ENCODE measurements at regions not wholly inside any gene's neighbourhood (a gene's known extent, or its start where the extent isn't known, plus 50 kb on each side); places are given as distances from the start of the nearest gene placed in this dataset.
A peak's percentile ranks its signal among the peaks of the same experiment; 100 is the strongest.

DNA sequence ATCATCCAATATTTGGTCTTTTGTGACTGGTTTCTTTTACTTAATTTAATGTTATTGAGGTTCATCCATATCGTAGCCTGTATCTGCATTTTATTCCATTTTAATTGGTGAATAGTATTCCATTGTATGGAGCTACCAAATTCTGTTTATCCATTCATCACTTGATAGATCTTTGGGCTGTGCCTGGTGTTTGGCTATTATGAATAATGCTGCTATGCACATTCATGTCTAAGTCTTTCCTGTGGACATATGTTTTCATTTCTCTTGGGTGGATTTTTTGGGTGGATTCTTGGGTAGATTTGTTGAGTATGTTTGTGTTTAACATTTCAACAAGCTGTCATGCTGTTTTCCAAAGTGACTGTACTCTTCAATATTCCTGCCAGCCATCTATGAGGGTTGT, 52.5 kb upstream of the NEDD4L start:
- no peak for DNase-seq

DNA sequence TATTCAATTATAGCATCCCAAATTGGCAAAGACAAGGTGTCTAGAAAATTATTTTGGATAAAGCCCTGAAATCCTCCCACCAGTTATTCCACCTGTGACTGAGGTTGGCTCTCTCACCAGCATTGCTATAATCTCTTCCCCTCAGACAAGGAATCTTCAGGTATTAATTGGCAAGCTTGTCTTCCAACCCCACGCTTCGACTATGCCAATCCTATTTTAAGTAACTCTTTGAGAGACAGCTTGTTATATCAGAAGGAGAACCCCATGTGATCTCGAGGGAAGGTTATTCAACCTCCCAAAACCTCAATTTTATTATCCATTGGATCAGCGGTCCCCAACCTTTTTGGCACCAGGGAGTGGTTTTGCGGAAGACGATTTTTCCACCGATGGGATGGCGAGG, 54.5 kb upstream of the NEDD4L start:
- no peak for DNase-seq

GRCh38 chr18:57984490-57985115, 59.4 kb upstream of the NEDD4L start:
- DNase-seq: no peak

DNA sequence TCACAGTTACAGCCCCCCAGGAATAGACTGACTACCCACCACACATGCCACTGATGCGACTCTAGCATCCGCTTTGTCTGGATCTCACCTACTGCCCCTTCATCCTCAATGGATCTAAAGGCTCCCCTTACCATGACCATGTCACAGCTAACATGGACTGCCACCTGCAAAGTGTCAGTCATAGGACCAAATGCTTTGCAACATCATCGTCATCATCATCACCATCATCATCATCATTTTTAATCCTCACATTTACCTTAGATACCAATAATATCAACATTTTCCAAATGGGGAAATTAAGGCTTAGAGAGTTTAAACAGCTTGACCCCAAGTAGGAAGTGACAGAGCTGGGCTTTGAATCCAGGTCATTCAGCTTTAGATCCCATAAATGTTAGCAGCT, 60.1 kb upstream of the NEDD4L start:
- DNase-seq: no peak

- DNase-seq: no peak
These were observed 60.6 kb upstream of the NEDD4L start for GRCh38 chr18:57983472-57983871.

- DNase-seq: no peak
These were observed 61.5 kb upstream of the NEDD4L start for GRCh38 chr18:57982372-57983021.

- no peak for DNase-seq
These were observed 62.6 kb upstream of the NEDD4L start for GRCh38 chr18:57981308-57982028.

DNA sequence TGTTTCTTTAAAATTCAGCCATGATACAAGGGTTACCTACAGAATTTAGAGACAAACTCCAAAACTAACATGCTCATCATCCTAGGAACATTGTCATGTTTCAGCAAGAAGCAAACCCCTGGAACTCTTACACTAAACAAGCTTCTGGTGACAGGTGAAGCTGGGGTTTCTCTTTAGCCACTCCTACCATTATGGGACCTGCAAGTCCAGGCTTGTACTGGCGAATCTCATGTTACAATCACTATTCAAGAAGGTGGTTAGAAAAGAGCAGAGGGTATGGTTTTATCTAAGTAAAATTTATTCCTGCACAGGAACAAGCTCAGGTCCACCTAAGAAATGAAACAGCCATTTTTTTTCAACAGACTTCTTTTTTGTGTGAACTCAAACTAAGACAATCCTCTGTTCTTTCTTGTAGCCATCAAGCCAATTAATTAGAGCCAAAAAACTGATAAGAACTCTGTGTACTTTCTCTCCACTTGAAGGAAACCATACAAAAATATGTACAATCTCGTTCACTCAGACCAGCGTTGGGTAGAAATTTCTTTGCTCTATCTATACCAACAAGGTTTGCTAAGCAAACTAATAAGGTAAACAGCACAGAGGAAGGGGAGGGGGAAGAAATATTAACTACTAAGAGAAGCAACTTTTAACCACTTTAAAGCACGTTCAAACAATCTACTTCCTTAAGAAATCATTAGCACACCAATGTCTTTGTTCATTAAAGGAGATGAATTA, 63.3 kb upstream of the NEDD4L start:
- DNase-seq: no peak

GRCh38 chr18:57976230-57976773, 67.7 kb upstream of the NEDD4L start:
- DNase-seq: no peak

DNA sequence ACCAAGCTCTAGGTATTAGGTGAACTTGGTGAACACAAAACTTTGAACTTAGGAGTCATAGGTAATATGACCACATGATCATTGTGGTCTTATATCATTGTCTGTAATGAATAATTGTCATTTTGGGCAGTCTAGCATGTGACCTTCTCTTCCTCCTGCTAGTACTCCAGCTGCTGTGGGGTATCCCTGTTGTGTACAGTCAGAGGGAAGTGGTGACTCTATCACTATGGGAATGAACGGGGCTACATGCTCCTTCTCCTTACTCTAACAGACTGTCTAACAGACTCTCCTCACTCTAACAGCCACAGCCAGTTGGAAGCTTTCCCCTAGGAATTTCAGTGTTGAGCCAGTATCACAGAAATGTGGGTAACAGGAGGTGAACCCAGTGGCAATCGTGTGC, 68.2 kb upstream of the NEDD4L start:
- no peak for DNase-seq

DNA sequence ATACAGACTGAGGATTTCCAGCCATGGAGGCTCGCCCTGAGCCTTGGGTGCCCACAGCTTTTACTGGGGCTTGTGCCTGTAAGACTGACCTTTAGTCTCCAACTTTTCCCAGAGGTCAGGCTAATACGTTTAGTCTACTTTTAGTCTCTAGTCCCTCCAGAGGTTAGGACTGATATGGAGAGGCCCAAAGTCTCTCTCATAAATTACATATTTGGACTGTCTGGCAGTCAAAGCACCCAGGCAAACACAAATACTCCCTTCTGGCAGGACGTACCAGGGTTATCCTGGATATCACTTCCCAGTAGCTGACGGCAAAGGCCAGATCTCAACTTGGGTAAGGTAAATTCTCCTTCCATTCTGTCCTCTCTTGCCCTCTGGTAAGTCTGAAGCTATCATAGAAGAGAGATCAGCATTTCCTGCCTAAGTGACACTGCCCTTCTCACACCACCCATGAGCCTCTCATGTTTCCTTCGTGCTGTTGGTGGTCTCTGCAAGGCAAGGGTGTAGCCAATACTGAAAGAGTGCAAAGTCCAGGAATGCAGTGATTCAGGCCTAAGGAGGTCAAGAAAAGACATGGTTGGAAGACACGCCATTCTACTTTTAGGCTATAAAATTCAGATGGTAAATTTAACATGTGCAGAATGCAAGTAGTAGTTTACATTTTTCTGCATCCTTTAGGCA, 69.3 kb upstream of the NEDD4L start:
- no peak for DNase-seq

GRCh38 chr18:57973889-57974288, 70.1 kb upstream of the NEDD4L start:
- no peak for DNase-seq

GRCh38 chr18:57970356-57971095, 73.5 kb upstream of the NEDD4L start:
- no peak for DNase-seq

GRCh38 chr18:57969824-57970223, 74.2 kb upstream of the NEDD4L start:
- DNase-seq: no peak

DNA sequence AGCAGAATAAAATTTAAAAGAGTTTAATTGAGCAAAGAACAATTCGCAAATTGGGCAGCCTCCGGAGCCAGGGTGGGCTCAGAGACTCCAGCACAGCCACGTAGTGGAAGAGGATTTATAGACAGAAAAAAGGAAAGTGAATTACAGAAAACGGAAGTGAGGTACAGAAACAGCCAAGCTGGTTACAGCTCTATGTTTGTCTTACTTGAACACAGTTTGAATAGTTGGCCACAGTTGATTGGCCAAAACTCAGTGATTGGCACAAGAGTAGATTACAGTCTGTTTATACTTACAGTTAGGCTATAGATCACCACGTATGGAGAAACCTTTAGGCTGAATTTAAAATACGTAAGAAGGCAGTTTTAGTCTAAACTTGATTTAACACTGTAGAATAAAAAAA, 78.8 kb upstream of the NEDD4L start:
- DNase-seq: no peak

GRCh38 chr18:57961876-57962505, 82.0 kb upstream of the NEDD4L start:
- DNase-seq: no peak

DNA sequence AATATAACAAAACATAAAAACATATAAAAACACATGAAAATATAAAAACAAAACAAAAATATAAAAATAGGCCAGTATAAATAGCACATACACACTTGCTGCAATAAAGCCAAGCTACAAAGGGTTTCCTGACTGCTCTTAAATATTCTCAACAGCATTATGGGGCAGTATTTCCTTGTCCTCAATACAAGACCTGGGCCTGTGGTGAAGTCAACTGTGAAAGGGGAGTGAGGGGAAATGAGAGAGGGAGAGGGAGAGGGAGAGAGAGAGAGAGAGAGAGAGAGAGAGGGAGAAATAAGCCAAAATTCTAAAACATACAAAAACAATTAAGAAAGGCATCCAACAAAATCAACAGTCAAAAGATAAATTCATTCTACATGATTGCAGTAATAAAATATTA, 82.6 kb upstream of the NEDD4L start:
- no peak for DNase-seq

- DNase-seq: peak in 7 of 51 donors; percentile 1 to 32 (median 4)
These were observed 84.7 kb upstream of the NEDD4L start for GRCh38 chr18:57959278-57959677.

DNA sequence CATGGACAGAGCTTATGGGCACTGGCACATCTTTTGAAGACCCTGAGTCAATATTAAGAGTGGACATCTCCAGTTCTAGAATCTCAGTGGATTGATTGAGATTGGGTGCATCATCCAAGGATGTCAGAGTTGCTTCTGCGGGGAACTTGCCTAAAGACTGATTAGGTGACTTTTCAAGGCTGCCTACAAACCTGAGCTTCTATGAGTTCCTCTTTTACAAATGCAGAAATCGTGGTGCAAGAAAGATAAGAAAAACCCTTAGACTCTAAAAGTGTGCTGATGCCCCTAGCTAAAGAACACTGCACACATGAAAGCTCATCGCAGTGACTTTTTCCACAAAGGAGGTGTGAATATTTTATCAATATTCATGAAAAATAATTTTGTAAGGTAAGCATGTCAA, 86.8 kb upstream of the NEDD4L start:
- no peak for DNase-seq

GRCh38 chr18:57956491-57956890, 87.5 kb upstream of the NEDD4L start:
- no peak for DNase-seq
